ENCODE measurements at regions not wholly inside any gene's neighbourhood (a gene's known extent, or its start where the extent isn't known, plus 50 kb on each side); places are given as distances from the start of the nearest gene placed in this dataset.

DNA sequence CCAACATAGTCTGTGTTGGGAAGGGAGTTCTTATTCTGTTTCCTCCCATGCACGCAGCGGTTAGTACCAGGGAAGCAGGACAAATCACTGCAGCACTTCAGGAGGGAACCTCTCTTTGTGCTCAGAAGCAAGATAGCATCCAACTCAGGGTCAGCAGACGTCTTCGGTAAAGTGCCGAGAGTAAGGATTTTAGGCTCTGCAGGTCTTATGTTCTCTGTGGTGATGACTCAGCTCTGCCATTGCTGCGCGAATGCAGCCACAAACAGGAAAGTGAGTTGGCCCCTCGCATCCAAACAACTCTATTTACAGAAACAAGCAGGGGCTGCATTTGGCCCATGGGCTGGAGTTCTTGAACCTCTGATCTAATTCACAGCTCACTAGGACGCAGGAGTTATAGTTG is 122.1 kb upstream of the SPATA13 start:
- no peak for ATAC-seq
- Histone ChIP-seq H3K27ac (peak overlapping the region in 1 of 12 donors; percentile 6), H3K27me3 (no peaks in the 10 kb centered on the region), H3K36me3 (no peaks in the 10 kb centered on the region), H3K9me3 (no peaks in the 10 kb centered on the region), H3K4me3 (no peak overlapping the region), H3K4me1 (peaks cover 0 to 19% (median 3%) of the 10 kb centered on the region in 12 donors)
- 70 to 83% (median 76%) methylated on average over 9 of the region's 9 CpGs for WGBS, 4 donors
- intact Hi-C loops (cut with DNase I): no loop called here
- no peak for DNase-seq
- TF ChIP-seq POLR2A (IDR thresholded peaks at IDR 0.05) (no peak), CTCF (IDR thresholded peaks at IDR 0.05) (no peak)

DNA sequence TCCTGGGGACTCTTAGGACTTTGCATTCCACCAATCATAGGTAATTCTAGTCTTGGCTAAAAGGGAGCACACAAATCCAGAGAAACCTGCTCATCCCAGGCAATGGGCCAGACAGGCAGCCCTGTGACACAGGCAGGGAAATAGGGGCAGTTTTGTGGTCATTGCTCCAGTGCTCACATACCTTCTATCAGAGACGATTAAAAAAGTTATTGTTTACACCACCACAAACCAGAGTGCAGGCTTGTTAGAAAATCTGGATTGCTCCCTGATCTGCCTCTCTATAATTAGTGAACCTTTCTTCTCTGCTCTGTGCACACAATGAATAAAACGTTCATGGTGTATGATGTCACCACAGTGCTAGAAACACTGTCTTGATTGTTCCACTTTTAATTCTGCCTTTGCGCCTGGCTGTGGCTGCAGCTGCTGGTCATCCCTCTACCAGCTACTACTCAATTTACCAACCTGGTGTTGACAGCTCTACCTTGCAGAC is 121.6 kb upstream of the SPATA13 start:
- H3K36me3 ChIP-seq: no peaks in the 10 kb centered on the region
- DNase-seq (no peak), ATAC-seq (peak in 3 of 4 donors; percentile 39 to 50 (median 48))
- 45 to 53% (median 49%) methylated on average over 3 of the region's 3 CpGs for WGBS, 4 donors
- H3K27ac ChIP-seq: peak overlapping the region in 2 of 12 donors; percentile 6 to 8
- intact Hi-C loops (cut with DNase I): no loop called here
- H3K4me3 ChIP-seq: no peak overlapping the region
- no peaks in the 10 kb centered on the region for H3K9me3 ChIP-seq
- peaks cover 0 to 16% (median under 1%) of the 10 kb centered on the region in 12 donors for H3K4me1 ChIP-seq
- H3K27me3 ChIP-seq: no peaks in the 10 kb centered on the region
- TF ChIP-seq POLR2A (IDR thresholded peaks at IDR 0.05) (no peak), CTCF (IDR thresholded peaks at IDR 0.05) (no peak)

DNA sequence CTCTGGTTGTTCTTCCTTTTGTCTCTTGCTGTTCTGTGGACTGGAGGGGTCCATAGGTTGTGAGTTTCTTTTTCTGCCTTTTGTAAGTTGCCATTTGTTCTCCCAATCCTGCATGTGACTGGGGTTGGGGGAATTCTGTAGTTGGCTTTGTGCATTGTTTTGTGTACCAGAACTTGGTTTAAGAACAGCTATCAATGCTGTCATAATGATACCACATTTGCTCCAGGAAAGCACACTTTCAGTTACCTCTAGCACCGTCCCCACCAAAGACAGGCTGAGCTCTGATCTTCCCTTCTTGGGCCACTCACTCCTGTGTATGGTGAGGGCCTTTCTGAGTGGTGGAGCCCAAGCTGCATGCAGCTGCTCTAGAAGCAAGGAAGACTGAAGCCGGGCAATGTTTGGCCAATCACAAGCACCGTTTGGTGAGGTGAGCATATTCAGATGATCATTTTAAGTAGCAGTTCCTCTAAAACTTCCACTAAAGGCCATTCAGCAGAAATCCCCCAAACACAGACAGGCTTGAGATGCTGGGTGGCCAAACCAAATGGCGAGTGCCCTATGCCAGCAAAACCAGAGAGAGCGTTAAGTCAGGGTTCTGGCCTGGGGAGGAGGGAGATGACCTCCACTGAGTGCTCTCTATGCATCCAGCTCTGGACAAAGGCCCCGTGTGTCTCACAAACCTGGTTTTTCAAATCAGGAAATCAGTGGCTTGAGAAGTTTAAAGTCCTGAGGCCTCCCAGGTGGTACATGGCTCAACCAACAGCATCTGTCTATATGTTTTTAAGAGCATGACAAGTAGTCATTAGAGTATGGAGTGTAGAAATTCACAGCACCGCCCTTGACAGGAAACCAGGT is 120.7 kb upstream of the SPATA13 start:
- ATAC-seq (no peak), DNase-seq (no peak)
- no peak overlapping the region for H3K27ac ChIP-seq
- TF ChIP-seq CTCF (IDR thresholded peaks at IDR 0.05): no peak
- no peak for TF ChIP-seq POLR2A (IDR thresholded peaks at IDR 0.05)
- 82 to 95% (median 90%) methylated on average over 7 of the region's 7 CpGs for WGBS, 4 donors
- H3K9me3 ChIP-seq: no peaks in the 10 kb centered on the region
- no peaks in the 10 kb centered on the region for H3K27me3 ChIP-seq
- intact Hi-C loops (cut with DNase I): no loop called here
- no peak overlapping the region for H3K4me3 ChIP-seq
- no peaks in the 10 kb centered on the region for H3K36me3 ChIP-seq
- H3K4me1 ChIP-seq: peaks cover 0 to 10% (median 0%) of the 10 kb centered on the region in 12 donors

DNA sequence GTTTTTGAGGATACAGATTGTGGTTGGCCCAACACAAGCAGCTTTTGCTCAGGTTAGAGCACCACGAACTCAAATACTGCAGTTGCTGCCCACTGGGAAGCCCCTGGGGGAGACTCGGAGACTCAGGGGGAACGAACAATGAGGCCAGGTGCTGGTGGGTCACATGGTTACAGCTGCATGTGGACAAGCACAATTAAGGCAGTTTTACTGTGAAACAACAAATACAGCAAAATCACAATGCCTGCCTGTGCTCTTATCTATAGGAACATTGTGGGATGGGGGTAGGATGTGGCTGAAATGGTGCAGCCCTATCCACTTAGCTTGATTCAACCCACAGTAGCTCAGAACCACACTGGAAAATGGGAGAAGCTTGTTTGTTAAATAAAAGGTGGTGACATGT is 119.7 kb upstream of the SPATA13 start:
- intact Hi-C loops (cut with DNase I): no loop called here
- 81 to 95% (median 86%) methylated on average over 3 of the region's 3 CpGs for WGBS, 4 donors
- no peak for ATAC-seq

More for the DNA sequence above, 119.7 kb upstream of the SPATA13 start:
- Histone ChIP-seq H3K4me1 (peaks cover 0 to 10% (median 0%) of the 10 kb centered on the region in 12 donors), H3K36me3 (no peaks in the 10 kb centered on the region), H3K9me3 (no peaks in the 10 kb centered on the region), H3K4me3 (no peak overlapping the region), H3K27me3 (no peaks in the 10 kb centered on the region), H3K27ac (no peak overlapping the region)
- no peak for DNase-seq
- TF ChIP-seq POLR2A (IDR thresholded peaks at IDR 0.05) (no peak), CTCF (IDR thresholded peaks at IDR 0.05) (no peak)

All from heart left ventricle (tissue), 16 donors.